ENCODE measurements at regions not wholly inside any gene's neighbourhood (a gene's known extent, or its start where the extent isn't known, plus 50 kb on each side); places are given as distances from the start of the nearest gene placed in this dataset.

DNA sequence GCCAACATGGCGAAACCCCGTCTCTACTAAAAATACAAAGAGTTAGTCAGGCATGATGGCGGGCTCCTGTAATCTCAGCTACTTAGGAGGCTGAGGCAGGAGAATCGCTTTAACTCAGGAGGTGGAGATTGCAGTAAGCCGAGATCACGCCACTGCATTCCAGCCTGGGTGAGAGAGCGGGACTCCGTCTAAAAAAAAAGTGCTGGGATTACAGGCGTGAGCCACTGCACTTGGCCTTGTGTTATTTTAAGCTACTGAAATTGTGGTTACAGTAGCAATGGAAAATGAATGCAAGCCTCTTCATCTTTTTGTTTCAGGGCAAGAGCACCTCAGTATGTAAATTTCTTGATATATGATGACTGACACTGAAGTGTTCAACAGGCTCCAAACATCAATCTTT lies 106.4 kb upstream of the IMMP2L start:
- ChIA-PET CTCF (ENCODE audit: low intra/inter-chr PET ratio) (no interaction called here), POLR2A (interaction anchor here (0.7 kb wide), 1 partner anchor 75 kb away, joined by 3 read pairs; no protein-coding TSS in a partner anchor)
- ATAC-seq (no peak), DNase-seq (ENCODE audit: extremely low read depth in 1 of 4, low spot score in 3 of 4) (no peak), FAIRE-seq (no peak)
- Histone ChIP-seq H3K27ac (ENCODE audit: extremely low read depth, low read depth, low read length) (no peak overlapping the region), H2AFZ (ENCODE audit: low read depth, low read length) (no peak overlapping the region), H3K9ac (ENCODE audit: insufficient read depth in 1 of 2, low read depth in 2 of 2, low read length in 2 of 2) (no peak overlapping the region), H3K9me1 (ENCODE audit: control insufficient read depth, insufficient read depth, low read length) (no peaks in the 10 kb centered on the region), H3K4me2 (ENCODE audit: insufficient read depth, low read length) (no peak overlapping the region), H3K4me1 (replicated peaks in 1 of 2; ENCODE audit: control insufficient read depth in 2 of 2, insufficient read depth in 2 of 2, low read length in 2 of 2) (no peaks in the 10 kb centered on the region), H3K9me3 (replicated peaks; ENCODE audit: control insufficient read depth, insufficient read depth, low read depth, low read length) (no peaks in the 10 kb centered on the region), H4K20me1 (replicated peaks; ENCODE audit: control insufficient read depth, insufficient read depth, low read length) (no peaks in the 10 kb centered on the region), H3K79me2 (ENCODE audit: control insufficient read depth, insufficient read depth, low read length) (no peaks in the 10 kb centered on the region), H3K36me3 (ENCODE audit: control insufficient read depth, insufficient read depth, low read length) (no peaks in the 10 kb centered on the region), H3K4me3 (no peak overlapping the region), H3K27me3 (ENCODE audit: control insufficient read depth in 2 of 2, insufficient read depth in 2 of 2, low read length in 2 of 2) (peaks cover 0 to 20% of the 10 kb centered on the region in 2 experiments; a peak in 4 of 5 replicates)
- WGBS (ENCODE audit: insufficient coverage, low coverage, missing lambda C conversion rate) = under 1% methylated on average over 9 of the region's 9 CpGs
- BruUV-seq (replicated peaks) = no TSS peak
- in situ Hi-C loops (cut with MboI) = no loop called here
- intact Hi-C loops (cut with micrococcal nuclease) = no loop called here
- TF ChIP-seq XRCC3 (IDR thresholded peaks at IDR 0.05) (no peak), ZNF77 (CRISPR knock-in tag; IDR thresholded peaks at IDR 0.05) (no peak), ZNF239 (CRISPR knock-in tag; IDR thresholded peaks at IDR 0.05) (no peak), MAFG (tag; conservative IDR thresholded peaks at IDR 0.05) (no peak), RUNX1 (IDR thresholded peaks at IDR 0.05; ENCODE audit: low read depth) (no peak), CHD2 (IDR thresholded peaks at IDR 0.05; ENCODE audit: low read depth, low read length) (no peak), MED1 (CRISPR knock-in tag; IDR thresholded peaks at IDR 0.05; ENCODE audit: borderline replicate concordance) (no peak), ZNF696 (CRISPR knock-in tag; conservative IDR thresholded peaks at IDR 0.05) (no peak), TGIF2 (CRISPR knock-in tag; IDR thresholded peaks at IDR 0.05) (no peak), ZNF134 (CRISPR knock-in tag; conservative IDR thresholded peaks at IDR 0.05) (no peak), CEBPG (CRISPR knock-in tag; IDR thresholded peaks at IDR 0.05) (no peak), CEBPG (tag; conservative IDR thresholded peaks at IDR 0.05 in 1 of 2, IDR thresholded peaks at IDR 0.05 in 1 of 2) (no peak), HNRNPUL1 (IDR thresholded peaks at IDR 0.05; ENCODE audit: low read length) (no peak), PCBP2 (IDR thresholded peaks at IDR 0.05; ENCODE audit: low read depth, low read length, poor library complexity, severe bottlenecking) (no peak), ZNF584 (CRISPR knock-in tag; IDR thresholded peaks at IDR 0.05; ENCODE audit: low read depth) (no peak), CTBP1 (IDR thresholded peaks at IDR 0.05; ENCODE audit: borderline replicate concordance) (no peak)
- TF ChIP-seq, protein P1, sequence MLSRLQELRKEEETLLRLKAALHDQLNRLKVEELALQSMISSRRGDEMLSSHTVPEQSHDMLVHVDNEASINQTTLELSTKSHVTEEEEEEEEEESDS (CRISPR knock-in tag; IDR thresholded peaks at IDR 0.05) = no peak
- TF ChIP-seq, protein P2, sequence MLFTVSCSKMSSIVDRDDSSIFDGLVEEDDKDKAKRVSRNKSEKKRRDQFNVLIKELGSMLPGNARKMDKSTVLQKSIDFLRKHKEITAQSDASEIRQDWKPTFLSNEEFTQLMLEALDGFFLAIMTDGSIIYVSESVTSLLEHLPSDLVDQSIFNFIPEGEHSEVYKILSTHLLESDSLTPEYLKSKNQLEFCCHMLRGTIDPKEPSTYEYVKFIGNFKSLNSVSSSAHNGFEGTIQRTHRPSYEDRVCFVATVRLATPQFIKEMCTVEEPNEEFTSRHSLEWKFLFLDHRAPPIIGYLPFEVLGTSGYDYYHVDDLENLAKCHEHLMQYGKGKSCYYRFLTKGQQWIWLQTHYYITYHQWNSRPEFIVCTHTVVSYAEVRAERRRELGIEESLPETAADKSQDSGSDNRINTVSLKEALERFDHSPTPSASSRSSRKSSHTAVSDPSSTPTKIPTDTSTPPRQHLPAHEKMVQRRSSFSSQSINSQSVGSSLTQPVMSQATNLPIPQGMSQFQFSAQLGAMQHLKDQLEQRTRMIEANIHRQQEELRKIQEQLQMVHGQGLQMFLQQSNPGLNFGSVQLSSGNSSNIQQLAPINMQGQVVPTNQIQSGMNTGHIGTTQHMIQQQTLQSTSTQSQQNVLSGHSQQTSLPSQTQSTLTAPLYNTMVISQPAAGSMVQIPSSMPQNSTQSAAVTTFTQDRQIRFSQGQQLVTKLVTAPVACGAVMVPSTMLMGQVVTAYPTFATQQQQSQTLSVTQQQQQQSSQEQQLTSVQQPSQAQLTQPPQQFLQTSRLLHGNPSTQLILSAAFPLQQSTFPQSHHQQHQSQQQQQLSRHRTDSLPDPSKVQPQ (CRISPR knock-in tag; IDR thresholded peaks at IDR 0.05; ENCODE audit: borderline replicate concordance) = no peak
- TF ChIP-seq, protein P3, sequence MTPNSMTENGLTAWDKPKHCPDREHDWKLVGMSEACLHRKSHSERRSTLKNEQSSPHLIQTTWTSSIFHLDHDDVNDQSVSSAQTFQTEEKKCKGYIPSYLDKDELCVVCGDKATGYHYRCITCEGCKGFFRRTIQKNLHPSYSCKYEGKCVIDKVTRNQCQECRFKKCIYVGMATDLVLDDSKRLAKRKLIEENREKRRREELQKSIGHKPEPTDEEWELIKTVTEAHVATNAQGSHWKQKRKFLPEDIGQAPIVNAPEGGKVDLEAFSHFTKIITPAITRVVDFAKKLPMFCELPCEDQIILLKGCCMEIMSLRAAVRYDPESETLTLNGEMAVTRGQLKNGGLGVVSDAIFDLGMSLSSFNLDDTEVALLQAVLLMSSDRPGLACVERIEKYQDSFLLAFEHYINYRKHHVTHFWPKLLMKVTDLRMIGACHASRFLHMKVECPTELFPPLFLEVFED (CRISPR knock-in tag; conservative IDR thresholded peaks at IDR 0.05) = no peak
